Stimulated activated CD8-positive, alpha-beta memory T cell treated with anti-CD3 and anti-CD28 coated beads, Interleukin-12 subunit alpha, Interleukin-12 subunit beta, amount 100 ng/mL, for 4 hours (primary cell): ENCODE measurements at regions not wholly inside any gene's neighbourhood (a gene's known extent, or its start where the extent isn't known, plus 50 kb on each side); places are given as distances from the start of the nearest gene placed in this dataset.

Experiments used
- DNase-seq: peaks from one replicate; pipeline ENCODE4 v3.0.0-alpha.2; 2020; ENCODE audit warnings: low read depth

DNA sequence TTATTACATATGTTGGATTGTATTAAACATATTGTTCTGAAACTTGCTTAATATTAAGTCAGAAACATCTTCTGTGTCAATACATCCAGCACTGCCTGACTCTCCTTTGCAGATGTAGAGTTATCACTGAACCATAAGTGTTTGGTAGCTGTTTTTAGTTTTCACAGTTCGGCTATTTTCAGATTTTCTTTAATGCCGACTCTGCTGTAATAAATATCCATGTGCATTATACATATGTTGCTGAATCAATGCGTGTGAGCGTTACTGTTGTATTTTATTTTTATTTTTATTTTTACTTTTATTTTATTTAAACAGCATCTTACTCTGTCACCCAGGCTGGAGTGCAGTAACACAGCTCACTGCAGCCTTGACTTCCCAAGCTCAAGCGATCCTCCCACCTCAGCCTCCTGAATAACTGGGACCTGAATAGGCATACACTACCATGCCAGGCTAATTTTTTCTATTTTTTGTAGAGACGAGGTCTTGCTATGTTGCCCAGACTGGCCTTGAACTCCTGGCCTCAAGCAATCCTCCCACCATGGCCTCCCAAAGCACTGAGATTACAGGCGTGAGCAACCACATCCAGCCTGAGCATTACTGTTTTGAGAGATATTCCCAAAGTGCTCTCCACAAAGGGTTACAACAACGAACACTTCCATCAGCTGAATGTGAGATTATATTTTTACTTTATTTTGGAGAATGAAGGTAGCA is 50.7 kb upstream of the NOCT start:
- no peak for DNase-seq

DNA sequence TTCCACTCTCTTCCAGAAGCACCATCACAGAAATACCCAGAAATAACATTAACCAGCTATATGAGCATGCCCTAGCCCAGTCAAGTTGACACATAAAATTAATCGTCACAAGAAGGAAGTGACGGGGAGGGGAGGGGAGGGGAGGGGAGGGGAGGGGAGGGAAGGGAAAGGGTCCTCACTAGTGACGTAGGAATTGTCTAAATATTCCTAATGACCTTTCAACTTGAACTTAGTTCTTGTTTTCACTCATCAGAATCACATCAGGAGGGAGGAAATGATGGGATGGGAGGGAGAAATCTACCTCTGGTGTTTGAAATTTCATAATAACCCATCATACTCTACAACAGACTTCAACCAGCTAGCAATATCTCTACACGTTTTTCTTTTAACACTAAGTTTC is 52.2 kb upstream of the NOCT start:
- DNase-seq, result no peak

- no peak for DNase-seq
Measured at GRCh38 chr4:138961664-138962063, 53.9 kb upstream of the NOCT start.

DNA sequence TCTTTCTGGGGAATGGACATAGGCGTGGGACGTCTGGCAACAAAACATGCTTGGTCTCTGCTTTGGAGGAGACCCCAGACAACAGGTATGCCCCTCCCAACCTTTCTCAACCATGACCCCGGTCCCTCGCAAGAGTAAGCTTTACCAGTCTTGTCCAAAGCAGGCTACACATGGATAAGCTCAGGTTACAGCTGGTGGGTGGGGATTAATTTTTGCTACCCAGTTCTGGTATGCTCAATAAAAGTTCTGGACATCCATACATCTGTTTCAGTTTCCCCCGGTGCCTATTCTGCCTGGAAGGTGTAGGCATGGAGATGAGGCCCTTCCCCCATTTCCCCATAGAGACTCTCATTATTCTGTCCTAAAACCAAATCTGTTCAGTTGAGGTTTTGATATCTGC is 54.5 kb upstream of the NOCT start:
- no peak for DNase-seq

DNA sequence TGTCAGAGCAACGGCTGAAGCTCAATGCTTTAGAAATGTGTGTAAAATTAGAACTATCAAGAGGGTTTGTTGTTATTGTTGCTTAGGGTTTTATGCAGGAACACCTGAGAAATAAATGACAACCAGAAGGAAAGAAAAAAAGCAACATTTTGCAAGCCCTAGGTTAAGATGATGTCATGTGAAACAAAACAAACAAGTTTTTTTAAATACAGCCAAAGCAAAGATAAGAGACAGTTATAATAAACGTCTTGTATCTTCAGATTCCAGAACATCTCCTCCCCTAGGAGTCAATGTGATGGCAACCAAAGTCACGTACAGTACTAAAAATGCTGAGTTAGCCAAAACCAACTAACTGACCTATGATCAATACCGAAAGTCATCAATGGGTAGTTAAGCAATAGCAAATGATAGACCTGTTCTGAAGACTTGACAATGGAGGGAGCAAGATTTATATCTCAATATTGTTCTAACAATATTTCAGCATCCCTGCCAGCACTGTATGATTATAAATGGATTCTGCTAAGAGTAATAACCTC is 55.3 kb upstream of the NOCT start:
- DNase-seq, result no peak

DNA sequence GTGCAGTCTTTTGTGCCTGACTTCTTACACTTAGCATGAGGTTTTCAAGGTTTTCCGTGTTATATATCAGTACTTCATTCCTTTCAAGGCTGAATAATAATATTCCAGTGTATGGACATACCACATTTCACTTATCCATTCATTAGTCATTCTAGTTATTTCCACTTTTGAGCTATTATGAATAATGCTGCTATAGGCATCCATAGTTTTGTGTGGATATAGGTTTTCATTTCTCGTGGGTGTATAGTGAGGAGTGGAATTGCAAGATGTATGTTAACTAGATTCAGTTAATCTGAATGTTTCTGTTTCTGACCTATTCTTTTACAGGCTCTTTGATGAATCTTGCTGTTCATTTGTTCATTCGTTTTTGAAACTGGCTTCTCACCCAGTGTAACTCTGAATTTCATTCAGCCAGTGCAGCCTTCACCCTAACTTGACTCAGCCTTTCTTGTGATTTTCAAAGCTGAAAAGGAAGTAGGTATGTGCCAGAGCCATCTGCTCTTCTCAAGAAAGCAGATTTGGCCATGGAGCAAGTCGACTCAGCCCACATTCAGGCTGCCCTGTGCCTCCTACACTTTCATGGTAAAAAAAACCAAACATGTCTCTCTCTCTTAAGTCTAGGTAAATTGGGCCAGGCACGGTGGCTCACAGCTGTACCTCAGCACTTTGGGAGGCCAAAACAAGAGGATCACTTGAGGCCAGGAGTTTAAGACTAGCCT is 56.3 kb upstream of the NOCT start:
- no peak for DNase-seq

GRCh38 chr4:138958519-138958918 is 57.1 kb upstream of the NOCT start:
- no peak for DNase-seq

DNA sequence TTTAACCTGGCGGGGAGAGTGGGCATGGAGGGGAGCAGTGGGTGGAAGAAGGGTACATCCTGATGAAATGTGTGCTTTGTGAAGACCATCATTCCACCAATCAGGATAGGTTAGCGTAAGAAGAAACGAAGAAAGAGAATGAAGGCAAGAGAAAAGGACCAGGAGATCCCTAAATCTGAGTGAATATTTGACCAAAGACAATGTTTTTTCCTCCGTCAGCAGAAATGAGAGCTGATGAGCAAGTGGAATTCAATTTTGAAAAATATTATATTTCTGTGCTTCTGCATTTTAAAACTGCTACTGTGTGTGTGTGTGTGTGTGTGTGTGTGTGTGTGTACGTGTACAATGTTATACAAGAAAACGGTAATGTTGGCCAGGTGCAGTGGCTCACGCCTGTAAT is 58.3 kb upstream of the NOCT start:
- DNase-seq, result no peak

- DNase-seq, result no peak
Measured at GRCh38 chr4:138954428-138954827, 61.2 kb upstream of the NOCT start.

DNA sequence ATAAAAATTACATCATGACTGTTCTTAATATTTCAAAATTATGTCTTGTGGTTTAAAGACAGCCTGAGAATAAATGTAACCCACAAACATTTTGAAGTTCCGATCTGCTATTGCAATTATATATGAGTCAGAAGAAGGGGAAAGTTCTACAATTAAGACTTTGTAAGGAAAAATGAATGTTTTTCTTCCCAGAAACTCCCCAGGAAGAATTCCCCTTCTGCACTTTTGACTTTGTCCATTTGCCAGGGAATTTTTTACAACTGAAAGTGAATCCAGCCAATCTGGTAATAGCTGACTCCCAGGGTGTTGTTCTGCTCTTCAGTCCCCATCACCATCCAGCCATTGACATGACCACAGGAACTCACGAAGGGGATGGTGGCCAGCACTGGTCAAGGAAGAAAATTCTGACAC is 61.6 kb upstream of the NOCT start:
- no peak for DNase-seq

DNA sequence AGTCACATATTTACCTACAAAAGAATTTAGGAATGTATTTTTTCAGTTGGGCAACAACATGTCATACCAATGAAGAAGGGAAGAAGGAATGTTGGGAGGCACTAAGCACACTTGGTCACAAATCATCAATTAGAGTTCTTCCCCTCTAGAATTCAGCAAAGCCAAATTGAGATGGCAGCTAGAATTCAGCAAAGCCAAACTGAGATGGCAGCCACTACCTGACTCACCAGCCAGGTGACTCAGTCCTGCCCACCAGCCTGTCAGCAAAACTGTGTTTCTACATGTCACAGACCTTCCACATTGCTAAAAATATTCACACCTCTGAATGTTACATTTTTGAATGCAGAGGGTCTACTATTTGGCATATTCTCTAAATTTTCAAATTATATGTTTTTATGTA is 63.2 kb upstream of the NOCT start:
- DNase-seq, result peak; percentile 3

DNA sequence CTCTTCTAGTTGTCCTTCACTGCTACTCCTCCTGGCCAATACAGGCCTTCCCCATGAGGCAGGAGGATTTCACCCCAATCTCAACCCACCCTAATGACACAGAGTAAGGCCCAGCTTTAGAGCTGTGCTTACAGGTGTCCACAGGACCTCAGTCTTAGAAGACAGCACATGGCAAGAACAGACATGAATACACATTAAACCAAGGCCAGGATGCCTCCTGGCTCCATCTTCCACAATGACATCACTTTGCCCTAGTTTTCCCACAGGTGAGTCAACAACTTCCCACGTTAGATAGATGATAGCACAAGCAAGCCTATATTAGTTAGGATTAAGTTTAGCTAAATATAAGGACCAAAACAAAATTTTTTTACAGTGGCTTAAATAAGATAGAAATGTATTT is 63.8 kb upstream of the NOCT start:
- DNase-seq, result no peak

- no peak for DNase-seq
Measured at GRCh38 chr4:138949866-138950265, 65.7 kb upstream of the NOCT start.

DNA sequence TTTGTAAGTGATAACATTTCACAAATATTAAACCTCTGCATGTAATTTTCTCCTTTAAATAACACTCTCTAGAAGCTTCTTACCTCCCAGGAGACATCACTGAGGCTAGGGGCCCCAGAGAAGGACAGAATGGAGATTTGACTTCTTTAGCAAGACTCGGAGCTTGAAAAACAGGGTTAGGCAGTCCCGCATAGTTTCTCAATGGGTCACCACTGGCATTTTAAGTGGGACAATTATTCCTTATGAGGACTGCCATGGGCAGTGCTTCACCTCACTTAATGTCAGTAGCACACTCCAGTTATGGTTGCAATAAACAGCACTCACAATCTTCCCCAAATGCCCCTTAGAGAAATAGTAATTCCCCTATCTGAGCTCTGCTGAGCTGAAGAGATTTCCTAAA is 66.7 kb upstream of the NOCT start:
- DNase-seq, result no peak

DNA sequence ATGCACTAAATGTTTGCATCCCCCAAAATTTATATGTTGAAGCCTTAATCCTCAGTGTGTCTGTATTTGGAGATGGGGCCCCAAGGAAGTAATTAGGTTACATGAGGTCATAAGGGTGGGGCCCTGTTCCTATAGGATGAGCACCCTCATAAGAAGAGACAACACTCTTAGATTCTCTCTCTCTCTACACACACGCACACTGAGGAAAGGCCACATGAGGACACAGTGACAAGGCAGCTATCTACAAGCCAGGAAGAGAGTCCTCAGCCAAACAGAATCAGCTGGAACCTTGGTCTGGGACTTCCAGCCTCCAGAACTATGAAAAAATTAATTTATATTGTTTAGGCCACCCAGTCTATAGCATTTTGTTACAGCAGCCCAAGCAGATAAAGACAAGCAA is 69.3 kb upstream of the NOCT start:
- DNase-seq, result no peak

DNA sequence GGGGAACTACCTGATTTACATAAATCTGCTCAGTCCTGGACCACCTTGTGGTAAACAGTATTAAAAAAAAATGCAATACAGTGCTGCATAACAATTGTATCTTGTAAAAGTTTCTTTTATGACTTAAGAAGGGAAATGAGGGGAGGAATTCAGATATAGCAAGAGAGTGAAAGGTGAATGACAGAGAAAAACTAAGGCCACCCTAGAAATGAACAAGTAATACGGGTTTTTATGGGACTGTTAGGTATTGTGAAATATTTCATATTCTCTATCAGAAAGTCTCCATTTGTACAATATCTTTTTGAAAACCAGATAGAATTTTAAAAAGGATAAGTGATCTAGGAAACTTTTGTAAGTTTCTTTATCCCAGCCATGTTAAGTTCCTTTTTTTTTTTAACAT is 69.7 kb upstream of the NOCT start:
- no peak for DNase-seq

- no peak for DNase-seq
Measured at GRCh38 chr4:138945401-138945800, 70.2 kb upstream of the NOCT start.

DNA sequence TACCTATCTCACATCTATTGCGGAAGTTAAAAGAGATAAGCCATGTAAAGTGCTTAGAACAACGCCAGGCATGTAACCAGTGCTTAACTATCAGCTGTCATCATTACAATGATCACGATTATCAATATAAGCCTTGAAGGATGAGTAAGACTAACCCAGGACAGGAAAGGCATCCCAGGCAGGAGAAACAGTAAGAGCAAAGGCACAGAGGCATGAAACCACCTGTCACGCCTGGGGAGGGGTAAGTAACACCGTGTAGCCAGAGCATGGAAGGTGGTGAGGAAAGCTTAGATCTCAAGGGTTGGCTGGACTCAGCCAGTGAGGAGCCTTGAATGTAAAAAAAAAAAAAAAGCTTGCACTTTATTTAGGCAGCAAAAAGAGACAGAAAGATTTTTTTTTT is 71.7 kb upstream of the NOCT start:
- DNase-seq, result no peak

GRCh38 chr4:138941037-138941436 is 74.5 kb upstream of the NOCT start:
- no peak for DNase-seq

DNA sequence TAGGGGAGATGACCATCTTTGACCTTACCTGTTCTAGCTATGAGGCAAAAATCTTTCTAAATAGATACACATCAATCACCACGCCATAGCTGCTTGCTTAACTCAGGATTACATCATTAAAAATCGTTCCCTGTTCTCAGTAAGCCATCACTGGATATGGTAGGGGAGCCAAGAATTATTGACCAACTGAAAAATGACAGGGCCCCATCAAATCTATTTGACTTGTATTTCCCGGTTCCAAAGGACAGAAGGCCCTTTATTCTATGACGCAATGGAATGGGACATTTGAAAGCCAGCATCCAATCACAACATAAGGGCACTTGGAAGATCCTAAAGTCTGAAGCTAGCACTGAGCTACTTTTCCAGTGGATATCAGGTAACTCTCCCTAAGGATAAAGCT is 75.6 kb upstream of the NOCT start:
- no peak for DNase-seq

DNA sequence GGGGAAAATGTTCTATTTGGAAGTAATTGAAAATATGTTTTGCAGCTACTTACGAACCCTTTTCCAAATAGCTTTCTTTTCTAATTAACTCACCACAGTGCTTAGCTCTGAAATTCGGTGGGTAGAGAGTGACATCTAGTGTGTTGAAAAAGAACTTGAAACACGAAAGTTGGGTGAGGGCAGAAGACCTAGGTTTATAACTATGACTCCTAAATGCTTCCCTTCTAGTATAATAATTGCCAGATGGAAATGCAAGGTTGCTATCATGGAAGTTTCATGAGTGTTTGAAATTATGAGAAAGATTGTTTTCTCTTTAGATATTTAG is 77.3 kb upstream of the NOCT start:
- no peak for DNase-seq

DNA sequence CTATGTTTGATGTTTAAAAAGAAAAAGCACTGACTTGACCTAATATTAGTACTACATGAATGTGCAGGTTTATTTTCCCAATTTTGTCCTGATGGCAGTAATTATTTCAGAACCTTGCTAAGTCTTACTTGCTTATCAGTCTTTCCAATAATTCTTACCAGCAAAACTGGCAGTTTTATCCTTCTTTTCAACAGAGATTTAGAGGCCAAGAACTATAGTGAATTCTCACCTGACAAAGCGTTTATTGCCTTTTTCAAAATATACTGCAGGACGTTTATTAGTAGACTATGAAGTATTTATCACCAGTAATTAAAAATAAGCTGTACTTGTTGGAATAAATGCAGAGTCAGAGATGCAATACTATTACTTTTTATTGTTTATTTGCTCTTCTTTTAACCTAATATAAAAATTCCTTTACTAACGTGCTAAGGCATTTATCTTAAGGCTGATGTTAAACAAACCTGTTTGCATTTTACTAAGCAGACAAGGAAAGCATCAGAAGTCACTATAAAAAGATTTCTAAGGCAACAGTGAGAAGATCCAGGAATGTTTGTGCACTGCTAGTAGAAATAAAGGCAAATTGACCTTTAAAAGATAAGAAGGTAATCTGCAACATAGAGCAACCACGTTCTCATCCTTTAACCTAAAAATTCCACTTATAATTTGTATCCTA is 80.3 kb upstream of the NOCT start:
- DNase-seq, result no peak

DNA sequence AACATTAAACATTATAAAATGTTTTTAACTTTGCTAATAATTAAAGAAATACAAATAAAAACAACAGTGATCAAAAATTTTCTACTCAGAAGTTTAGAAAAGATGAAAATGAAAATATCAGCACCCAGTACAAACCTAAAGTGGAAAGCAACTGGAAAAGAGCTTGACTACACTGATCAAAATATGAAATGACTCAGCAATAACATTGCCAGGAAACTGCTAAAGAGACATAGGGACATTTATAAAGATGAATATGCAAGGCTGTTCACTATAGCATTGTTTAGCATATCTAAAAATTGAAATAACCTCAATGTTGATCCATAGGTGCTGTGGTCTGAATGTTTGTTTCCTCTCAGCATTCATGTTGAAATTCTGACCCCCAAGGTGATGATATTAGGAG is 88.5 kb upstream of the NOCT start:
- no peak for DNase-seq
